ENCODE measurements at regions not wholly inside any gene's neighbourhood (a gene's known extent, or its start where the extent isn't known, plus 50 kb on each side); places are given as distances from the start of the nearest gene placed in this dataset.

- no peak overlapping the region for H3K4me3 ChIP-seq (ENCODE audit: low read depth, low read length)
- no peak for DNase-seq (ENCODE audit: low read depth, low spot score)
- no peak for TF ChIP-seq CTCF (IDR thresholded peaks at IDR 0.05; ENCODE audit: low read depth, low read length)
- in situ Hi-C loops (cut with HindIII; ENCODE audit: low sequenced_read_pairs) = no loop called here
These were observed 1557.4 kb downstream of the PLA2G4A start for GRCh38 chr1:188386161-188386560.

GRCh38 chr1:188386666-188387065, 1557.9 kb downstream of the PLA2G4A start:
- no peak for TF ChIP-seq CTCF (IDR thresholded peaks at IDR 0.05; ENCODE audit: low read depth, low read length)
- no peak for DNase-seq (ENCODE audit: low read depth, low spot score)
- in situ Hi-C loops (cut with HindIII; ENCODE audit: low sequenced_read_pairs) = no loop called here
- no peak overlapping the region for H3K4me3 ChIP-seq (ENCODE audit: low read depth, low read length)

GRCh38 chr1:188394677-188395076, 1565.9 kb downstream of the PLA2G4A start:
- H3K4me3 ChIP-seq (ENCODE audit: low read depth, low read length) = no peak overlapping the region
- no peak for DNase-seq (ENCODE audit: low read depth, low spot score)
- in situ Hi-C loops (cut with HindIII; ENCODE audit: low sequenced_read_pairs) = no loop called here
- no peak for TF ChIP-seq CTCF (IDR thresholded peaks at IDR 0.05; ENCODE audit: low read depth, low read length)

- TF ChIP-seq CTCF (IDR thresholded peaks at IDR 0.05; ENCODE audit: low read depth, low read length) = no peak
- H3K4me3 ChIP-seq (ENCODE audit: low read depth, low read length) = no peak overlapping the region
- in situ Hi-C loops (cut with HindIII; ENCODE audit: low sequenced_read_pairs) = no loop called here
- no peak for DNase-seq (ENCODE audit: low read depth, low spot score)
These were observed 1568.8 kb downstream of the PLA2G4A start for GRCh38 chr1:188397521-188397920.

GRCh38 chr1:188402986-188403385, 1574.2 kb downstream of the PLA2G4A start:
- in situ Hi-C loops (cut with HindIII; ENCODE audit: low sequenced_read_pairs) = no loop called here
- no peak for DNase-seq (ENCODE audit: low read depth, low spot score)
- no peak overlapping the region for H3K4me3 ChIP-seq (ENCODE audit: low read depth, low read length)
- TF ChIP-seq CTCF (IDR thresholded peaks at IDR 0.05; ENCODE audit: low read depth, low read length) = no peak

- DNase-seq (ENCODE audit: low read depth, low spot score) = no peak
- no peak for TF ChIP-seq CTCF (IDR thresholded peaks at IDR 0.05; ENCODE audit: low read depth, low read length)
- H3K4me3 ChIP-seq (ENCODE audit: low read depth, low read length) = no peak overlapping the region
- in situ Hi-C loops (cut with HindIII; ENCODE audit: low sequenced_read_pairs) = no loop called here
These were observed 1577.9 kb downstream of the PLA2G4A start for GRCh38 chr1:188406636-188407035.

- in situ Hi-C loops (cut with HindIII; ENCODE audit: low sequenced_read_pairs) = no loop called here
- H3K4me3 ChIP-seq (ENCODE audit: low read depth, low read length) = no peak overlapping the region
- no peak for TF ChIP-seq CTCF (IDR thresholded peaks at IDR 0.05; ENCODE audit: low read depth, low read length)
- no peak for DNase-seq (ENCODE audit: low read depth, low spot score)
These were observed 1591.4 kb downstream of the PLA2G4A start for GRCh38 chr1:188420177-188420576.

Measured in astrocyte of the spinal cord (primary cell).